ENCODE measurements at regions not wholly inside any gene's neighbourhood (a gene's known extent, or its start where the extent isn't known, plus 50 kb on each side); places are given as distances from the start of the nearest gene placed in this dataset.

DNA sequence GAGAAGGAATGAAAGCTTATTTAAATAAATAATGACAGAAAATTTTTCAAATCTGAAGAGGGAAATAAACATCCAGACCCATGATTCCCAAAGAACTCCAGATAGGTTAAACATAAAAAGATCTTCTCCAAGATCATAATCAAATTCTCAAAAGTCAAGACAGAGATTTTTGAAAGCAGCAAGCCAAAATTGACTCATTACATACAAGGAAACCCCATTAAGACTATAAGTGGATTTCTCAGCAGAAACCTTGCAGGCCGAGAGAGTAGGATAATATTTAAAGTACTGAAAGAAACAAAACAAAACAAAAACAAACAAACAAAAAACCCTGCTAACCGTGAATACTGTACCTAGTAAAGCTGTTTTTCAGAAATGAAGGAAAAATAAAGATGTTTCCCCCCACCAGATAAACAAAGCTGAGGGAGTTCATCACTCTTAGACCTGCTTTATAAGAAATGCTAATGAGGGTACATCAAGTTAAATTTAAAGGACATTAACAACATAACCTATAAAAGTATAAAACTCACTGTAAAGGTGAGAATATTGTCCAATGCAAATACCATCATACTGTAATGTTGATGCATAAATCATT lies 412.2 kb downstream of the INSC start:
- TF ChIP-seq, protein P1, sequence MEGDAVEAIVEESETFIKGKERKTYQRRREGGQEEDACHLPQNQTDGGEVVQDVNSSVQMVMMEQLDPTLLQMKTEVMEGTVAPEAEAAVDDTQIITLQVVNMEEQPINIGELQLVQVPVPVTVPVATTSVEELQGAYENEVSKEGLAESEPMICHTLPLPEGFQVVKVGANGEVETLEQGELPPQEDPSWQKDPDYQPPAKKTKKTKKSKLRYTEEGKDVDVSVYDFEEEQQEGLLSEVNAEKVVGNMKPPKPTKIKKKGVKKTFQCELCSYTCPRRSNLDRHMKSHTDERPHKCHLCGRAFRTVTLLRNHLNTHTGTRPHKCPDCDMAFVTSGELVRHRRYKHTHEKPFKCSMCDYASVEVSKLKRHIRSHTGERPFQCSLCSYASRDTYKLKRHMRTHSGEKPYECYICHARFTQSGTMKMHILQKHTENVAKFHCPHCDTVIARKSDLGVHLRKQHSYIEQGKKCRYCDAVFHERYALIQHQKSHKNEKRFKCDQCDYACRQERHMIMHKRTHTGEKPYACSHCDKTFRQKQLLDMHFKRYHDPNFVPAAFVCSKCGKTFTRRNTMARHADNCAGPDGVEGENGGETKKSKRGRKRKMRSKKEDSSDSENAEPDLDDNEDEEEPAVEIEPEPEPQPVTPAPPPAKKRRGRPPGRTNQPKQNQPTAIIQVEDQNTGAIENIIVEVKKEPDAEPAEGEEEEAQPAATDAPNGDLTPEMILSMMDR (conservative IDR thresholded peaks at IDR 0.05): no peak
- TF ChIP-seq ZFX (IDR thresholded peaks at IDR 0.05): no peak

DNA sequence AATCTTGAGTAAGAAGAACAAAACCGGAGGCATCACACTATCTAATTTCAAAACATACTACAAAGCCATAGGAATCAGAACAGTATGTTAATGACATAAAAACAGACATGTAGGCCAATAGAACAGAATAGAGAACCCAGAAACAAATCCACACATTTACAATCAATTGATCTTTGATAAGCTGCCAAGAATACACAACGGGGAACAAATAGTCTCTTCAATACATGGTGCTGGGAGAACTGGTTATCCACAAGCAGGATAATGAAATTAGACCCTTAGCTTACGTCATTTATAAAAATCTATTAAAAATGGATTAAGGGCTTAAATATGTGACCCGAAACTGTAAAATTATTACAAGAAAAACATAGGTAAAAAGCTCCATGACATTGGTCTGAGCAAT lies 417.7 kb downstream of the INSC start:
- no peak for TF ChIP-seq ZFX (IDR thresholded peaks at IDR 0.05)
- TF ChIP-seq, protein P1 (conservative IDR thresholded peaks at IDR 0.05): no peak
- H3K27ac ChIP-seq: no peak overlapping the region

More for the DNA sequence above, 412.2 kb downstream of the INSC start:
- H3K27ac ChIP-seq: no peak overlapping the region

DNA sequence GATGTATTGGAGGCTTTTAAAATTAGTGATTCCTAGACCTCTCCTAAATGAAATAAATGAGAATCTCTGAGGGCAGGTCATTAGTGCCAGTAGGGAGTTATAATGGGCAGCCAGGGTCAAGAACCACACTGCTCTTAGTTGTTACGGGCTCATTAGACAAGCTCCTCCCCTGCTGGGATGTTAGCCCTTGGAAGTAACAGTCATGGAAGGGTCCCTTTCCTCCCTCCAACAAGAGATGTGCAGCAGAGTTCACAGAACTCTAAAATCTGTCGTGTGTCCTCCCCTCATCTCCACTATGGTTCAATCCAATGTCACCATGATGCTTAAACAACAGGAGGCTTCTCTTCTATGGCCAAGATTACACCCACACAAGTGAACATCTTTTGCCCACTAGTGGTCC lies 419.5 kb downstream of the INSC start:
- TF ChIP-seq, protein P1 (conservative IDR thresholded peaks at IDR 0.05): no peak
- TF ChIP-seq ZFX (IDR thresholded peaks at IDR 0.05): no peak
- no peak overlapping the region for H3K27ac ChIP-seq

DNA sequence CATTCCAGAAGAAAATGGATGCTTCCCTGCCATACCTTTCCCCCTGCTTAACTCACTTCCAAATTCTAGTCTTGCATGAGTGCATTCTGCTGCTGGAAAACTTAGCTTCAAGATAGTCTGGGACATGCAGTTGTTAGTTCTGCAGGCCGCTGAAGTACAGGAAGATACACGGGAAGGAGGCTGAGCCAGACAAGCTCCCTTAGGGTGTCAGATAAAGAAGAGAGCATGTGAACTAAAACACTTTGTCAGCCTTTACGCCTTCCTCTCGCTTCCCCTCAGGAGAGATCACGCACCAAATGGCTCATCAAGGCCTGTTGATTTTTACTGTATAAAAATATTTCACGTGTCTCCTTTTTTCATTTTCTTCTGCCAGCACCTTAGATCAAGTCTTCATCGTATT lies 420.7 kb downstream of the INSC start:
- TF ChIP-seq, protein P1 (conservative IDR thresholded peaks at IDR 0.05): no peak
- TF ChIP-seq ZFX (IDR thresholded peaks at IDR 0.05): no peak
- no peak overlapping the region for H3K27ac ChIP-seq

DNA sequence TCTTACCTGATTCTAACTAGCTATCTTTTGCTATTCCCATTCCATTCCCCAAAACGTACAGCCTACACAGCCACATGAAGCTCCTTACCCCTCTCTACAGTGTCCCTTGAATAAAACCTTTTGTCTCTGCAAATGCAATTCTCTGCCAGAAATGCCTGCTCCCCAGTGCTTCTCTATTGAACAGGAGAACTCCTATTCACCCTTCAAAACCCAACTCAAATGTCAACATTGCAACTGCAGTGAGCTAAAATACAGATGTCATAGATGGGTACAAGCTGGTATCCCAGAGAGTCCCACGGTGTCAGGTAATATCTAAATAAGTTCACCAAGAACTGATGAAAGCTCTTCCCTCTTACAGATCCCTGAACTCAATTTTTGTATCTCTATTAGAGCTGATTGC lies 421.7 kb downstream of the INSC start:
- H3K27ac ChIP-seq: no peak overlapping the region
- TF ChIP-seq, protein P1 (conservative IDR thresholded peaks at IDR 0.05): no peak
- no peak for TF ChIP-seq ZFX (IDR thresholded peaks at IDR 0.05)

DNA sequence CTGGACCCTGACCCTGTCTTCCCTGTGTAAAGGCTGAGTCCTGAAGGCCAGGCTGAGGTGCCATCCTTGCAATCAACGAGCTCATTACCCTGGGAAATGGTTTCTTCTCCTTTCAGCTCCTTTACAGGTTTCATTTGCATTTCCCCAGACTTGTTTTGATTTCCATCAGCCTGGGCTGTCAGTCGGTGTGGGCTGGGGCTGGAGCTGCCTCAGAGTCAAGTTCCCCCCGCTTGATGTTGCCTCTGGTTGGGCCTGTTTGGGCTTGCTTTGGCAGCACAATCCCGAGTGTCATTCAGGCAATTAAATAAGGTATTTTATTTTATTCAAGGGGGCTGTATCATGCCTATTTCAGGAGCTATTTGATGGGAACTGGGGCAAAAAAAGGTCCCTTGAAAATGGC lies 424.9 kb downstream of the INSC start:
- TF ChIP-seq ZFX (IDR thresholded peaks at IDR 0.05): no peak
- TF ChIP-seq, protein P1 (conservative IDR thresholded peaks at IDR 0.05): no peak
- no peak overlapping the region for H3K27ac ChIP-seq

DNA sequence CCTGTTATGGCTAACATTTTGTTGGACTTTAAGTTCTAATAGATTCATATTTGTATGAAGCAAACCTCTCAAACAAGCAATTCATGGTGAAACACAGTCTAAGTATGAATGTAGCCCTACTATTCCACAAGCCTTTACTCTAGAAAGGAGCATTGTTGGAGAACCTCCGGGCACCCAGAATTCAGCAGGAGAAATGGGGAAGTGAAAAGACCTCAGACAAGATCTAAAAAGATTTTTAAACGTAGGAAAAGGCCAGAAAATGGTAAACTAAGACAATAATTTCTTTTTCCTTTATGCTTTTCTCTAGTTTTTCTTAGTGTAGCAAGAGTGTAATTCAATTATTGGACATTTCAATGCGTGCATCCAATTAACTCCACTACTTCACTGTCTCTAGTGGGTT lies 426.4 kb downstream of the INSC start:
- H3K27ac ChIP-seq: no peak overlapping the region
- TF ChIP-seq, protein P1 (conservative IDR thresholded peaks at IDR 0.05): no peak
- no peak for TF ChIP-seq ZFX (IDR thresholded peaks at IDR 0.05)
